ENCODE measurements at regions not wholly inside any gene's neighbourhood (a gene's known extent, or its start where the extent isn't known, plus 50 kb on each side); places are given as distances from the start of the nearest gene placed in this dataset.
A peak's percentile ranks its signal among the peaks of the same experiment; 100 is the strongest.
"Not testable (repeated sequence)": the region's sequence is repeated elsewhere in the genome, so short reads cannot be mapped to it uniquely, and the experiment has no call there.

DNA sequence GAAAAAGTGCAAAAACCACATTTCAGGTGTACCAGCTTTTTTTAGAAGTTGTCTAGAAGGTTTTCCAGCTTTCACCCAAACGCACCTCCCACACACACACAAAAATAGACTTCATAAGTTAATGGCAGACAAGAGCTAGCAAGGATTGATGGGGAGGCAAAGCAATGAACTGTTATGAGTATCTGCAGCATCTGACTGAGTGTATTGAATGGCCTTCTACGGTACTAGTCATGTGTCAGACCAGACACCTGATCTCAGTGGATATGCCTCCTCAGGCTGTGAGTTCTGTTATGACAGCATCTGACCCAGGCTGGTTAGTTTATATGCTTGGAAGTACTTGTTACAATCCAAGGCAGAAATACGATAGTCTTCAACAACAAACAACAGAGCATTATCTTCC is 406.1 kb upstream of the AUTS2 start:
- DNase-seq: no peak

GRCh38 chr7:69193061-69193460 is 405.2 kb upstream of the AUTS2 start:
- no peak for DNase-seq

- no peak for DNase-seq
Observed at GRCh38 chr7:69196593-69196992, 401.7 kb upstream of the AUTS2 start.

GRCh38 chr7:69198250-69198649 is 400.0 kb upstream of the AUTS2 start:
- no peak for DNase-seq

GRCh38 chr7:69199041-69199440 is 399.2 kb upstream of the AUTS2 start:
- DNase-seq: no peak

- no peak for DNase-seq
Observed at GRCh38 chr7:69199661-69200060, 398.6 kb upstream of the AUTS2 start.

DNA sequence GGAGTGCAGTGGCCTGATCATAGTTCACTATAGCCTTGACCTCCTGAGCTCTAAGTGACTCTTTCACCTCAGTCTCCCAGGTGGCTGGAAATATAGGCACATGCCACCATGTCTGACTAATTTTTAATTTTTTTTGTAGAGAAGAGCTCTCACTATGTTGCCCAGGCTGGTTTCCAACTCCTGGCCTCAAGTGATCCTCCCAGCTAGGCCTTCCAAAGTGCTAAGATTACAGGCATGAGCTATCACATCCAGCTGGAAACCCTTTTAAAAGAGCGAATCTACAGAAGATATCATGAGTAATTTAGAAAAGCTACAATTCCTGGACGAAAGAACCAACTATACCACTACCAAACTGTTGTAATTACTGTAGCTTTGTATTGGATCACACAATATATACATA is 394.4 kb upstream of the AUTS2 start:
- DNase-seq: no peak

DNA sequence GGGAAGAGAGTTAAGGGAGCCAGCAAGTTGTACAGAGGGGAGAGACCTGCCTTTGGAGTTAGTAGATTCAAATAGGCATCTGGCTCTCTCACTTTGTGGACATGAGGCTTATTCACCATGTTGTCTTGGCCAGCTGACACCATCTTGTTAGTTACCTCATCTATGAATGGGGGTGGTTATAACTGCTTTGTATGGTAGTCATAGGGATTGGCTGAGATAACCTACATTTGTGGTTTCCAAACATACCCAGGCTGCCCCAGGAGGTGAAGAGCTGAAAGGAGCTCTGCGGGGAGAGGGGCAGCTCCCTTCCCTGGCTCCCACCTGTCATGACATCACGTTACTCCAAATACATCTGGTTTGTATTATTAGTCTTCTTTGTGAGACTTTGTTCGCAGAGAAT is 393.3 kb upstream of the AUTS2 start:
- DNase-seq: no peak

GRCh38 chr7:69205581-69205980 is 392.7 kb upstream of the AUTS2 start:
- DNase-seq: no peak

DNA sequence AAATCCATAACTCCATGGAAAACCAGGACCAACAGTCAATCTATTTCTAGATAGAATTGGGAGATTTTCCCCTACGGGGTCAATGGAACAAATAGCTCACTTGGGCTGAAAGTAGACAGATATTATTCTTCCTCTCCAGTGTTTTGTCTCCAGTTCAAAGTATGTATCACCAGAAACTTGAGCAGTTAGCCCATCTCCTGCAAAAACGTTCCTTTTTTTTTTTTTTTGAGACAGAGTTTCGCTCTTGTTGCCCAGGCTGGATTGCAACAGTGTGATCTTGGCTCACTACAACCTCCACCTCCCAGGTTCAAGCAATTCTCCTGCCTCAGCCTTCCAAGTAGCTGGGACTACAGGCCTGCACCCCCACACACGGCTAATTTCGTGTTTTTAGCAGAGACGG is 390.0 kb upstream of the AUTS2 start:
- DNase-seq: no peak

GRCh38 chr7:69208848-69209247 is 389.4 kb upstream of the AUTS2 start:
- no peak for DNase-seq

DNA sequence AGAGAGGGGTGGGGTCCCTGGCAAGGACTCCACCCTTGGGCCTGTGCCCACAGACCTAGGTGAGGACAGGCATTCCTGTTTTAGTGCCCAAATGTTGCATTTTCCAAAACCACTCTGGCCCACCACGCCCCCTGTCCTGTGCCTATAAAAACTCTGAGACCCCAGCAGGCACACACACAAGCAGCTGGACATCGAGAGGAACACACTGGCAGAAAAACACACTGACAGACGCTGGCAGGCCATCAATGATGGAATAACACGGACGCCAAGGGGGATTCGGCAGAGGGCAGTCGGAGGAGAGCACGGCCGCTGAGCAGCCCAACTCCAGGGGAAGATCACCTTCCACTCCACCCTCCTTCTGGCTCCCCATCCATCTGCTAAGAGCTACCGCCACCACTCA is 386.9 kb upstream of the AUTS2 start:
- DNase-seq: no peak

DNA sequence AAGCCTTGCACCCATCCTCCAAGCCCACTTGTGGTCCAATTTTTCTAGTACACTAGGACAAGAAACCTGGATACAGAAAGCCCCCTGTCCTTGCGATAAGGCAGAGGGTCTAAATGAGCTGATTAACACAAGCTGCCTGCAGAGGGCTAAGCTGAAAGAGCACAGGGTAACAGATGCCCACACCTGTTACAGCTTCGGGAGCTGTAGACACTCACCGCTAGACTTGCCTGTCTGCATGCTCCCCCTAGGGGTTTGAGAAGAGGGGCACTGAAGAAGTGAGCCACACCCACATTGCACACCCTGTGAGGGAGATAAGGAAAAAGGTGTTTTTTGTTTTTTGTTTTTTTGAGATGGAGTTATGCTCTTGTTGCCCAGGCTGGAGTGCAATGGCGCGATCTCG is 386.5 kb upstream of the AUTS2 start:
- DNase-seq: no peak

GRCh38 chr7:69213878-69214277 is 384.4 kb upstream of the AUTS2 start:
- DNase-seq: no peak

DNA sequence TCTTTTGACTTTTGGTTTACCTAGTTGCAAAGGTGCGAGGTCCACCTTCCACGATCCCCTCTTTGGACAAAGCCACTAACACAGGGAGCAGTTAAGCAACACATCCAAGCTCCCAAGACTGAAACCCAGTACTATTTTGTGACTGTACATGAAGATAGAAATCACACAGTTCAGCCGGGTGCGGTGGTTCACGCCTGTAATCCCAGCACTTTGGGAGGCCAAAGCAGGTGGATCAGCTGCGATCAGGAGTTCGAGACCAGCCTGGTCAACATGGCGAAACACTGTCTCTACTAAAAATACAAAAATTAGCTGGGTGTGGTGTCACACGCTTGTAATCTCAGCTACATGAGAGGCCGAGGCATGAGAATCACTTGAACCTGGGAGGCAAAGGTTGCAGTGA is 382.8 kb upstream of the AUTS2 start:
- DNase-seq: not testable (repeated sequence)

DNA sequence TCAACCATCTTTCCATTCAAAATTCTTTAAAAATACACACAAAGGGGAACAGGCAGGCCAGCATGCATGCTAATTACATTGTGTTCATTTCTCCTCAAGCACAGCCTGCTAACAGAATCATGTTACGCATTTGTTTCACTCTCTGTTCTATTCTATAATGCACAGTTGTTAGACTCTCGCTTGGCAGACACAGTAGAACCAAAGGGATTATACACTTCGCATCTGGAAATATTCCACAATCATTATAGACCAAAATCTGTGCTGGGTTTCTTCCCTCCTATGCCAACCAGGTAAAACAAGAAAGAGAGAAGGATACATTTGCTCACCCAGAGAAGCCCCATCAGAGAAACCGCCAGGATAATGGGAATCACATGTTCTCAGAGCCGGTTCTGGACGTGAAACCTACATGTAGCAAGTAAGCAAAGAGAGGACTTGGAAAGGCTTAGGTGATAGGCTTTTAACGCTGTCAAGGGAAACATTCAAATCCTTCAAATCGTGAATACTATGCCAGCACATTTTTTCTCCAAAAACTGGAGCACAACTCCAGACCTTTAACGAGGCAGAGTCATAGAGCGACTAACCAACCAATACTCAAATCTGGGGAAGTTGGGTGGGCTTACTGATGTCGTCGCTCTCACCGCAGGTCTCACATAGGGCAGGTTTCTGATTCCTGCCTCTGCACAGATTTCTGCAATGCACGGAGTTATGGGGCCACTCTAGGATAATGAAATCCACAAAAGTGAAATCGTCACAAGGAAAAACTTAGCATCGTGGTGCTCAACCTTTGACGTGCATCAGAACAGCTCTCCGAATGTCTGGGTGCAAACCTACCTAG is 380.5 kb upstream of the AUTS2 start:
- DNase-seq: no peak

DNA sequence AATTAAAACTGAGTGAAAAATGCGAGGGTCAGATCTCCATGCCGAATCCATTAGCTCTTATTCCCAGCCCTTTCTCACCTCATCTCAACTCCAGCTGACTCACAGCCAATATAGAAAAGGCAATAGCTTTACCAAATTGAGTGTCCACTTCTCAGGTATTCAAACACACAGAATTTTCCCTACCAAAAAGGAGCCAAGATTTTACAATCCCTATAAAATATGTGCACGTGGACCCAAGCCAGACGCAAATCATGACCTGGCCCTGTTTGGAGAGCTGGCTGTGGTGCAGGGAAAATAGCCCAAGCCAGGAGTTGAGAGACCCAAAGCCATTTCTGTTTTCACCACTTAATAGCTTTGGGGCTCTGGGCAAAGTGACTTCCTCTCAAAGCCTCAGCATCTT is 379.7 kb upstream of the AUTS2 start:
- no peak for DNase-seq

DNA sequence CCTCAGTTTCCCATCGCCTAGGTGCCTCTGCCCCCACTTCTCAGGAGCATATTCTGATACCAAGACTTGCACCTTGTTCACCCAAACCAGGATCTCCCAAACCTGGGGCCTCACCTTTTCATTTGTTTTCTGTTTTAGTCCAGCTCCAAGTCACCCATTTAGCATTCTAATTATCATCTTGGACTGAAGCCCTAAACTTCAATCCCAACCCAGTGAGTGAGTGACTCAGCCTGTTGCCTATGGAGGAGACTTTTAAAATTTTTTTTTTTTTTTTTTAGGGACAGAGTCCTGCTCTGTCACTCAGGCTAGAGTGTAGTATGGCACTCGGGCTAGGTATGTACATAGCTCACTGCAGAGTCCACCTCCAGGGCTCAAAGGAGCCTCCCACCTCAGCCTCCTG is 378.9 kb upstream of the AUTS2 start:
- no peak for DNase-seq

DNA sequence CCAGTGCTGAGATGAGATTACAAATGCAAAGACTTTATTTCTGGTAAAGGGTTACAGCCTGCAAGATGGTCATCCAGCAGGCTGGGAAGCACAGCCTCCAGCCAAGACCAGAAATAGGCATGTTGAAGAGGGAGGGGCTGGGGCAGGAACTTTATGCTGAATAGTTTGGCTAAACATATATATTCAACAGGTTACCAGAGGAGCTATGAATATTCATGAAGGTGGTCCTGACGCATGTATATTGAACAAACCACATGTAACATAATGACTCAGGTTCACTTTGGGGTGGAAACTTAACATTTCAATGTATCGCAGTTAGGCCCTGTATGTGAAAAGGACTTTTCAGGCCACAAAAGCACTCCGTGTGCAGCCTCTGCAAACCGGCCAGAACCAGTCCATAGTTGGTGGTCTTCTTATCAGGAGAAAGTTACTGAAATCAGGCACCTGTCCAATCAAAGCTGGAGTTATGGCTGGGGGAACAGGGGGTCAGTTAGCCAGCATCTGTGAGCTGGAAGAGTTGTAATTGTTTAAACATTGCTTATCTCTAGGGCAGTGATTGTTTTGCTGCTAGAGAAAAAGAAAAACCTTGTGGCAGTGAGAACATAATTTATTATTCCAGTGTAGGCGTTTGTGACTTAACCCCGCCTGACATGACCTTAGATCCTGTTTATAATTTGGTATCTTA is 372.9 kb upstream of the AUTS2 start:
- no peak for DNase-seq

- peak; percentile 31 for DNase-seq
Observed at GRCh38 chr7:69228212-69228811, 370.0 kb upstream of the AUTS2 start.

DNA sequence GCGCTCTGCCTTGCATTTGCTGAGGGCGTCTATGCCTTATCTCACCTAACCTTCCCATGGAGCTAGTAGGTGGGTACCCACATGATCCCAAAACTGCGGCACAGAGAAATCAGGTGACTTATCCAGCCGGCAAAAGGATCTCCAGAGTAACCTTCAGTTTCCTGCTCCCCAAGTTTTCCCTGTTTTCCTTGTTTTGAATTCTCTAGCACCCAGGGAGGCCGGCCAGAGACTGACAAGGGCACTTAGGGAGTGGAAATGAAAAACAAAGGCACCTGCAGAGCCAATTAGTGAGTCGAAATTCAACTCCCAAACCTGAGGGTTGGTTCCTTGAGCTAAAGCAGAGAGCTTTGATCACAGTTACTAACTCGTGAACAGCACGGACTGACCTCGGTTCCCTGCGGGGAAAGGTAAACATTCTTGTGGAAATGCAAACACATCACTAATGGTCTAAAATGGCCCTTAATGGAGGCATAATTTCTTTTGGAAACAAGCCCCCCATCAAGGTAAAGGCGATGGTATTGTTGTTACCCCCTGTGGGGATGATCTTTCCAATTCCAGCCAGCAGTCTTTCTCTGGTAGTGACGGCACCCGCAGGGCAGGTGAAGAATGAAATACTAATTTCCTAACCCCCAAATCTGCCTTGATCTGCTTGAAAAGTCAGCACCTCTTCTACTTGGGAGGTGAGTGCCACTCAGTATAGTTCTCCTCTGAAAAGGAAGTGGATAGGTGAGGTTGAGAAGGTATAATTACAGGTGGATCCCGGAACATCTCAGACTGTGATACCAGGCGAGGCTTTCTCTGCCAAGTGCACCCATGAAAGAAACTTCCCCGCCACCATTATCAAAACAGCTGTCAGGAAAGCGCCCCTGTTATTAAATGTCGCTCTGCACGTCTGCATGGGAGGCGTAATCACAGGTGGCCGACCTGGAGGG is 365.6 kb upstream of the AUTS2 start:
- peak; percentile 59 for DNase-seq

- no peak for DNase-seq
Observed at GRCh38 chr7:69237541-69237940, 360.7 kb upstream of the AUTS2 start.

DNA sequence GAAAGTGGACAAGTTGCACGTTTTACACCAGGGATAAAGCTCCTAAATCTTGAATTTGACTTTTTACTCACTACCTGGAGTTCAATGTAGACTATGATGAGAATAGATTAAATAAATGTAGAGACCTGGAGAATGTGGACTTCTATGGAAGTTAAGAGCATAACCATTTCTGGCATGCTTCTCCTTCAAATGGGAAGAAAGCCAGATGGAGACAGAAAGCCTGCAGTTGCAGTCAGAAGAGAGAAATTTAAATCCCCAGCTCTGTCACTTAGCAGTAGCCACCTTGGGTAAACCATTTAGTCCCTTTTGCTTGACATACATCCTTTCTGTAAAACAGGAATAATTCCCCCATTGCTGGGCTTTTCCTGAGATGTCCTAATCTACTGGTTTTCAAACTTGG is 355.3 kb upstream of the AUTS2 start:
- DNase-seq: no peak
